Stomach smooth muscle (tissue), 2 donors: ENCODE measurements at regions not wholly inside any gene's neighbourhood (a gene's known extent, or its start where the extent isn't known, plus 50 kb on each side); places are given as distances from the start of the nearest gene placed in this dataset.
"Not testable (repeated sequence)": the region's sequence is repeated elsewhere in the genome, so short reads cannot be mapped to it uniquely, and the experiment has no call there.

ENCODE experiments used
- H3K27ac ChIP-seq: one replicate; pipeline ENCODE4 v1.7.0; 2013; ENCODE audit warnings: mild to moderate bottlenecking, low read length, inconsistent platforms
- H3K27me3 ChIP-seq, 2 donors: one replicate each; pipeline ENCODE4 v1.7.0; 2013; ENCODE audit warnings: low read length in 2 of 2; ENCODE audit not compliant: insufficient read depth in 2 of 2, control insufficient read depth in 1 of 2
- H3K36me3 ChIP-seq, 2 donors: one replicate each; pipeline ENCODE4 v1.7.0; 2013; ENCODE audit warnings: low read length in 2 of 2; ENCODE audit not compliant: control insufficient read depth in 2 of 2, insufficient read depth in 2 of 2
- H3K4me1 ChIP-seq: one replicate; pipeline ENCODE4 v1.7.0; 2013; ENCODE audit warnings: low read length; ENCODE audit not compliant: control insufficient read depth, insufficient read depth
- H3K4me3 ChIP-seq, 2 donors: one replicate each; pipeline ENCODE4 v1.7.0; 2013; ENCODE audit warnings: low read length in 2 of 2
- H3K9ac ChIP-seq, 2 donors: one replicate each; pipeline ENCODE4 v1.7.0; 2013; ENCODE audit warnings: low read length in 2 of 2, mild to moderate bottlenecking in 1 of 2
- H3K9me3 ChIP-seq, 2 donors: one replicate each; pipeline ENCODE4 v1.7.0; 2013; ENCODE audit warnings: low read length in 2 of 2; ENCODE audit not compliant: control insufficient read depth in 2 of 2
- donor health status: healthy.
- donor health status: Pancreatic carcinoma.

GRCh38 chr5:51104556-51104955 is 278.7 kb upstream of the ISL1 start:
- Histone ChIP-seq H3K27ac (no peak overlapping the region), H3K4me3 (no peak overlapping the region), H3K9ac (no peak overlapping the region), H3K27me3 (no peaks in the 10 kb centered on the region), H3K4me1 (no peaks in the 10 kb centered on the region), H3K36me3 (no peaks in the 10 kb centered on the region), H3K9me3 (no peaks in the 10 kb centered on the region)

- H3K4me1 ChIP-seq, result no peaks in the 10 kb centered on the region
- H3K9ac ChIP-seq, result no peak overlapping the region
- no peaks in the 10 kb centered on the region for H3K9me3 ChIP-seq
Measured at GRCh38 chr5:51109786-51110410, 273.4 kb upstream of the ISL1 start.

GRCh38 chr5:51131266-51131665 is 252.0 kb upstream of the ISL1 start:
- H3K9ac ChIP-seq, result no peak overlapping the region
- H3K27me3 ChIP-seq, result no peaks in the 10 kb centered on the region
- H3K4me1 ChIP-seq, result no peaks in the 10 kb centered on the region
- no peaks in the 10 kb centered on the region for H3K36me3 ChIP-seq
- no peak overlapping the region for H3K4me3 ChIP-seq
- no peaks in the 10 kb centered on the region for H3K9me3 ChIP-seq
- no peak overlapping the region for H3K27ac ChIP-seq

More at GRCh38 chr5:51109786-51110410, 273.4 kb upstream of the ISL1 start:
- no peaks in the 10 kb centered on the region for H3K27me3 ChIP-seq
- H3K4me3 ChIP-seq, result no peak overlapping the region
- no peak overlapping the region for H3K27ac ChIP-seq
- no peaks in the 10 kb centered on the region for H3K36me3 ChIP-seq

GRCh38 chr5:51138164-51138563 is 245.1 kb upstream of the ISL1 start:
- Histone ChIP-seq H3K4me3 (no peak overlapping the region), H3K4me1 (no peaks in the 10 kb centered on the region), H3K27ac (no peak overlapping the region), H3K27me3 (no peaks in the 10 kb centered on the region), H3K9ac (no peak overlapping the region), H3K36me3 (no peaks in the 10 kb centered on the region), H3K9me3 (no peaks in the 10 kb centered on the region)

GRCh38 chr5:51148437-51148836 is 234.8 kb upstream of the ISL1 start:
- Histone ChIP-seq H3K4me1 (no peaks in the 10 kb centered on the region), H3K27ac (no peak overlapping the region), H3K9ac (no peak overlapping the region), H3K36me3 (no peaks in the 10 kb centered on the region), H3K9me3 (peaks cover 3 to 4% of the 10 kb centered on the region in 2 donors), H3K27me3 (no peaks in the 10 kb centered on the region), H3K4me3 (no peak overlapping the region)

GRCh38 chr5:51156222-51156621 is 227.0 kb upstream of the ISL1 start:
- Histone ChIP-seq H3K9ac (no peak overlapping the region), H3K27me3 (no peaks in the 10 kb centered on the region), H3K4me3 (no peak overlapping the region), H3K27ac (no peak overlapping the region), H3K4me1 (no peaks in the 10 kb centered on the region), H3K36me3 (no peaks in the 10 kb centered on the region), H3K9me3 (no peaks in the 10 kb centered on the region)

GRCh38 chr5:51156838-51157237 is 226.4 kb upstream of the ISL1 start:
- no peaks in the 10 kb centered on the region for H3K27me3 ChIP-seq
- H3K9ac ChIP-seq, result no peak overlapping the region
- no peaks in the 10 kb centered on the region for H3K4me1 ChIP-seq
- H3K4me3 ChIP-seq, result no peak overlapping the region
- H3K27ac ChIP-seq, result no peak overlapping the region
- no peaks in the 10 kb centered on the region for H3K36me3 ChIP-seq
- no peaks in the 10 kb centered on the region for H3K9me3 ChIP-seq

- H3K9me3 ChIP-seq, result no peaks in the 10 kb centered on the region
- H3K27ac ChIP-seq, result no peak overlapping the region
- H3K4me3 ChIP-seq, result no peak overlapping the region
- no peak overlapping the region for H3K9ac ChIP-seq
- no peaks in the 10 kb centered on the region for H3K27me3 ChIP-seq
- no peaks in the 10 kb centered on the region for H3K36me3 ChIP-seq
- no peaks in the 10 kb centered on the region for H3K4me1 ChIP-seq
Measured at GRCh38 chr5:51159164-51159563, 224.1 kb upstream of the ISL1 start.

- Histone ChIP-seq H3K27me3 (no peaks in the 10 kb centered on the region), H3K36me3 (no peaks in the 10 kb centered on the region), H3K9ac (no peak overlapping the region), H3K9me3 (no peaks in the 10 kb centered on the region), H3K4me3 (no peak overlapping the region), H3K4me1 (no peaks in the 10 kb centered on the region), H3K27ac (no peak overlapping the region)
Measured at GRCh38 chr5:51159606-51160005, 223.6 kb upstream of the ISL1 start.

GRCh38 chr5:51162245-51162644 is 221.0 kb upstream of the ISL1 start:
- no peak overlapping the region for H3K4me3 ChIP-seq
- no peaks in the 10 kb centered on the region for H3K36me3 ChIP-seq
- no peaks in the 10 kb centered on the region for H3K4me1 ChIP-seq
- H3K27me3 ChIP-seq, result no peaks in the 10 kb centered on the region
- no peaks in the 10 kb centered on the region for H3K9me3 ChIP-seq
- no peak overlapping the region for H3K9ac ChIP-seq
- no peak overlapping the region for H3K27ac ChIP-seq

GRCh38 chr5:51165621-51166020 is 217.6 kb upstream of the ISL1 start:
- H3K27me3 ChIP-seq, H3K4me3 ChIP-seq, H3K9ac ChIP-seq, H3K36me3 ChIP-seq, H3K27ac ChIP-seq, H3K9me3 ChIP-seq, H3K4me1 ChIP-seq: not testable (repeated sequence)
